B cell (primary cell): ENCODE measurements at regions not wholly inside any gene's neighbourhood (a gene's known extent, or its start where the extent isn't known, plus 50 kb on each side); places are given as distances from the start of the nearest gene placed in this dataset.
A peak's percentile ranks its signal among the peaks of the same experiment; 100 is the strongest.

ENCODE experiments used
- ATAC-seq: fragments of 200-7000 bp; cut with Tn5 transposase; one replicate; pipeline ENCODE4 v1.10.0; 2021; ENCODE audit warnings: low read depth, mild to moderate bottlenecking, moderate number of reproducible peaks, moderate library complexity
- CTCF ChIA-PET: fragments of 350-600 bp; sonication (Branson Sonifier 250); formaldehyde crosslinking; loops from one replicate; lab custom pipeline; 2021; ENCODE audit warnings: antibody characterized with exemption, inconsistent platforms; lab: Charles Lee
- POLR2A ChIA-PET: fragments of 350-600 bp; sonication (Branson Sonifier 250); formaldehyde crosslinking; loops from one replicate; lab custom pipeline; 2021; ENCODE audit warnings: antibody characterized with exemption; lab: Charles Lee
- DNase-seq: peaks from one replicate; pipeline ENCODE4 v3.0.0; 2013
- H2AFZ ChIP-seq: 2 replicates; pipeline ENCODE4 v1.6.1; 2012; ENCODE audit warnings: mild to moderate bottlenecking, low read depth, low read length; ENCODE audit not compliant: insufficient read depth, poor library complexity, severe bottlenecking
- H3K27ac ChIP-seq, 2 donors: 1 replicate in 1 of 2; 2 replicates in 1 of 2; pipeline ENCODE4 v1.5.1; 2012 to 2013; ENCODE audit warnings: low read length in 2 of 2, mild to moderate bottlenecking in 2 of 2, moderate library complexity in 1 of 2
- H3K27me3 ChIP-seq, 4 experiments: fragments of 200-600 bp in 1 of 4; sonication (generic) in 1 of 4; replicated peaks in 1 of 4; 1 replicate in 2 of 4; 2 replicates in 2 of 4; pipeline versions ENCODE4 v1.6.1 to v1.7.0; 2013 to 2016; ENCODE audit warnings: low read length in 3 of 4, mild to moderate bottlenecking in 2 of 4, mixed read lengths in 1 of 4, moderate library complexity in 1 of 4; ENCODE audit not compliant: insufficient read depth in 4 of 4, control insufficient read depth in 3 of 4; ENCODE audit errors: control extremely low read depth in 1 of 4
- H3K36me3 ChIP-seq, 2 experiments: replicated peaks in 1 of 2; 1 replicate in 1 of 2; 2 replicates in 1 of 2; pipeline versions ENCODE4 v1.6.1 to v1.7.1; 2013; ENCODE audit warnings: low read length in 1 of 2; ENCODE audit not compliant: insufficient read depth in 2 of 2, control insufficient read depth in 1 of 2; ENCODE audit errors: control extremely low read depth in 1 of 2, extremely low read depth in 1 of 2
- H3K4me1 ChIP-seq, 2 donors: fragments of 200-600 bp in 1 of 2; sonication (generic) in 1 of 2; 1 replicate in 1 of 2; 2 replicates in 1 of 2; pipeline versions ENCODE4 v1.5.1 to v1.6.1; 2013 to 2017; ENCODE audit warnings: low read length in 2 of 2; ENCODE audit not compliant: control insufficient read depth in 2 of 2, insufficient read depth in 2 of 2
- H3K4me2 ChIP-seq: replicated peaks from 2 replicates; pipeline ENCODE3; 2012; ENCODE audit warnings: mild to moderate bottlenecking, low read depth, low read length; ENCODE audit not compliant: poor library complexity, severe bottlenecking
- H3K4me3 ChIP-seq, 5 experiments: fragments of 200-600 bp in 1 of 5; sonication (generic) in 1 of 5; 1 replicate in 3 of 5; 2 replicates in 2 of 5; pipeline versions ENCODE4 v1.5.1 to v1.7.0; 2011 to 2016; ENCODE audit warnings: low read length in 4 of 5, mild to moderate bottlenecking in 4 of 5, low read depth in 2 of 5, control low read depth in 1 of 5, moderate library complexity in 1 of 5; ENCODE audit not compliant: insufficient read depth in 1 of 5; ENCODE audit errors: control extremely low read depth in 1 of 5, extremely low read depth in 1 of 5
- H3K79me2 ChIP-seq: fragments of 200-600 bp; sonication (generic); one replicate; pipeline ENCODE4 v1.6.0; 2016; ENCODE audit warnings: low read length; ENCODE audit not compliant: control insufficient read depth, insufficient read depth
- H3K9ac ChIP-seq: fragments of 200-600 bp; sonication (generic); 2 replicates; pipeline ENCODE4 v1.6.1; 2017; ENCODE audit warnings: mild to moderate bottlenecking, low read length, moderate library complexity
- H3K9me3 ChIP-seq, 3 donors: one replicate each; pipeline versions ENCODE4 v1.6.1 to v1.7.1; 2013; ENCODE audit warnings: low read length in 2 of 3; ENCODE audit not compliant: control insufficient read depth in 2 of 3, insufficient read depth in 1 of 3; ENCODE audit errors: control extremely low read depth in 1 of 3
- H4K20me1 ChIP-seq: 2 replicates; pipeline ENCODE4 v1.6.0; 2012; ENCODE audit warnings: mild to moderate bottlenecking, low read length; ENCODE audit not compliant: insufficient read depth, control insufficient read depth, poor library complexity, severe bottlenecking
- H3K27ac Mint-ChIP-seq: one replicate; pipeline ENCODE4 v1.8.0; 2021; ENCODE audit warnings: mixed read lengths
- H3K27me3 Mint-ChIP-seq: one replicate; pipeline ENCODE4 v1.8.0; 2021; ENCODE audit warnings: mixed read lengths
- H3K4me1 Mint-ChIP-seq: one replicate; pipeline ENCODE4 v1.8.0; 2021; ENCODE audit warnings: mixed read lengths
- H3K4me3 Mint-ChIP-seq: one replicate; pipeline ENCODE4 v1.8.0; 2021; ENCODE audit warnings: mixed read lengths
- H3K9me3 Mint-ChIP-seq: one replicate; pipeline ENCODE4 v1.8.0; 2022; ENCODE audit warnings: mixed read lengths; ENCODE audit not compliant: insufficient read depth
- EZH2 ChIP-seq: IDR thresholded peaks from 2 replicates; pipeline ENCODE4 v1.6.1; 2012; ENCODE audit warnings: borderline replicate concordance, low read depth, mild to moderate bottlenecking, moderate library complexity, low read length; ENCODE audit not compliant: insufficient read depth, poor library complexity, severe bottlenecking
- WGBS: methylation state at CpG from one replicate; pipeline ENCODE4 v1.1.5; 2013; ENCODE audit warnings: missing lambda C conversion rate; ENCODE audit not compliant: insufficient coverage; 5-methylcytosine and 5-hydroxymethylcytosine counted together
- intact Hi-C: fragments of 100-400 bp; cut with micrococcal nuclease; formaldehyde crosslinking; loops from one replicate; pipeline ENCODE4 v1.10.0; 2022
- TF ChIP-seq, protein P1 (sequence below): fragments of 200-600 bp; IDR thresholded peaks from one replicate; pipeline ENCODE4 v1.8.0; 2022; ENCODE audit warnings: antibody characterized with exemption, mild to moderate bottlenecking

- H3K4me1 Mint-ChIP-seq, result peaks cover 51% of the 10 kb centered on the region
- ChIA-PET POLR2A (interaction anchor here (0.6 kb wide), 1 partner anchor 224 kb away, joined by 6 read pairs; no protein-coding TSS in a partner anchor), CTCF (interaction anchor here (1.6 kb wide), 1 partner anchor 87 kb away, joined by 7 read pairs; no protein-coding TSS in a partner anchor)
- H3K27me3 Mint-ChIP-seq, result no peaks in the 10 kb centered on the region
- Histone ChIP-seq H3K9ac (peak overlapping the region; percentile 21), H3K36me3 (no peaks in the 10 kb centered on the region), H3K4me1 (peaks cover 32 to 44% of the 10 kb centered on the region in 2 donors), H3K4me3 (peak overlapping the region in 1 of 5 experiments; percentile 18), H3K4me2 (peak overlapping the region; percentile 69), H3K27ac (peak overlapping the region; percentile 45 to 75), H3K27me3 (no peaks in the 10 kb centered on the region), H2AFZ (peak overlapping the region; percentile 78), H4K20me1 (no peaks in the 10 kb centered on the region), H3K9me3 (no peaks in the 10 kb centered on the region), H3K79me2 (no peaks in the 10 kb centered on the region)
- TF ChIP-seq, protein P1, sequence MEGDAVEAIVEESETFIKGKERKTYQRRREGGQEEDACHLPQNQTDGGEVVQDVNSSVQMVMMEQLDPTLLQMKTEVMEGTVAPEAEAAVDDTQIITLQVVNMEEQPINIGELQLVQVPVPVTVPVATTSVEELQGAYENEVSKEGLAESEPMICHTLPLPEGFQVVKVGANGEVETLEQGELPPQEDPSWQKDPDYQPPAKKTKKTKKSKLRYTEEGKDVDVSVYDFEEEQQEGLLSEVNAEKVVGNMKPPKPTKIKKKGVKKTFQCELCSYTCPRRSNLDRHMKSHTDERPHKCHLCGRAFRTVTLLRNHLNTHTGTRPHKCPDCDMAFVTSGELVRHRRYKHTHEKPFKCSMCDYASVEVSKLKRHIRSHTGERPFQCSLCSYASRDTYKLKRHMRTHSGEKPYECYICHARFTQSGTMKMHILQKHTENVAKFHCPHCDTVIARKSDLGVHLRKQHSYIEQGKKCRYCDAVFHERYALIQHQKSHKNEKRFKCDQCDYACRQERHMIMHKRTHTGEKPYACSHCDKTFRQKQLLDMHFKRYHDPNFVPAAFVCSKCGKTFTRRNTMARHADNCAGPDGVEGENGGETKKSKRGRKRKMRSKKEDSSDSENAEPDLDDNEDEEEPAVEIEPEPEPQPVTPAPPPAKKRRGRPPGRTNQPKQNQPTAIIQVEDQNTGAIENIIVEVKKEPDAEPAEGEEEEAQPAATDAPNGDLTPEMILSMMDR, result no peak
- TF ChIP-seq EZH2, result no peak
- ATAC-seq, result peak; percentile 85
- peak overlapping the region; percentile 93 for H3K27ac Mint-ChIP-seq
- H3K4me3 Mint-ChIP-seq, result peak overlapping the region; percentile 64
- H3K9me3 Mint-ChIP-seq, result no peaks in the 10 kb centered on the region
- peak; percentile 74 for DNase-seq
- WGBS, result 20% methylated on average over 4 of the region's 5 CpGs
- intact Hi-C loops, result loop anchor here (5.0 kb wide), 1 partner anchor 47 kb away; no protein-coding TSS in a partner anchor
Observed at GRCh38 chr12:93183940-93184671, 193.6 kb upstream of the NUDT4 start.
